ENCODE measurements at regions not wholly inside any gene's neighbourhood (a gene's known extent, or its start where the extent isn't known, plus 50 kb on each side); places are given as distances from the start of the nearest gene placed in this dataset.

DNA sequence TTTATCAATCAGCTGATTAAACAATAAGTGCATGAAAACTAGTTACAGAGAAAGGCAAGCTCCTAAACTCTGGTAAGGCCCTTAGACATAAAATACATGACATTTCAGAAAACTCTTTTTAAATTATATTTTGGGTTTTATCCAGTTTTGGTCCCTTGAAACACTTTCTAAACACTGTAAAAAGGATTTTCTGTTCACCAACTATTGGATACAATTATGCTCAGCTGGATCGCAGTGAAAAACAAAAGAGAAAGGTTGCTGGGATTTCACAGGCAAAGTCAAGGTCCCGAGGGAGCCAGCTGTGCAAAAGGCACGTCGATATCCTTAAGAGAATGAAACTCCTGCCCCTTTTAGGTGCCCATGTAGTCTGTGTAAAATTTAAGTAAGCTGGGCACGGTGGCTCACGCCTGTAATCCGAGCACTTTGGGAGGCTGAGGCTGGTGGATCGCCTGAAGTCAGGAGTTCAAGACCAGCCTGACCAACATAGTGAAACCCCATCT, 1018.4 kb upstream of the INTU start:
- Histone ChIP-seq H3K36me3 (ENCODE audit: control insufficient read depth in 1 of 2, insufficient read depth in 2 of 2, low read length in 1 of 2) (no peaks in the 10 kb centered on the region), H3K27ac (ENCODE audit: low read depth in 1 of 2, low read length in 2 of 2) (no peak overlapping the region), H3K4me1 (ENCODE audit: control insufficient read depth in 1 of 2, insufficient read depth in 2 of 2, low read length in 2 of 2) (no peaks in the 10 kb centered on the region), H3K4me3 (ENCODE audit: low read length in 2 of 2) (no peak overlapping the region), H3K27me3 (ENCODE audit: control insufficient read depth in 1 of 2, insufficient read depth in 2 of 2, low read length in 1 of 2) (no peaks in the 10 kb centered on the region), H3K9me3 (ENCODE audit: control insufficient read depth, low read length) (no peaks in the 10 kb centered on the region)
- intact Hi-C loops (cut with DNase I): no loop called here
- DNase-seq (no peak), ATAC-seq (ENCODE audit: low FRiP score) (no peak)
- 69 to 75% methylated on average over 8 of the region's 8 CpGs for WGBS, 2 donors

DNA sequence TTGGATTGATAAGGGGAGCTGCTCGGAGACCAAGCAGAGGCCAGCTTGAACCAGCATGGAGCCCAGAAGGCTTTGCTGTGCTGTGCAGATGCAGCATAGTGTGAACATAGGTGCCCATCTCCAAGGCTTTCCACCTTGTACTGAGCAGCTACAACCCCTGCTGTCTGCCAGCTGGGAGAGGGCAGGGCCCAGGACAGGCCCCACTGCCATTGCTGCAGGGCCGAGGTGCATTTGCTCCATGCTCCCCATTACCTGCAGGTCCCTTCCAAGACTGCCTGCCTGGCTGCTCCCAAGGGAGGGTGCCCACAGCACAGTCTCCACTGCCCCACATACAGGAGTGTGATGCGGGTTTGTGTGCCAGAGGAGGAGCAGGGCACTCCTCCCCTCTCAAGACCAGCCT, 1016.0 kb upstream of the INTU start:
- intact Hi-C loops (cut with DNase I): no loop called here
- no peaks in the 10 kb centered on the region for H3K36me3 ChIP-seq (ENCODE audit: control insufficient read depth in 1 of 2, insufficient read depth in 2 of 2, low read length in 1 of 2)
- H3K4me3 ChIP-seq (ENCODE audit: low read length in 2 of 2): no peak overlapping the region
- DNase-seq (no peak), ATAC-seq (ENCODE audit: low FRiP score) (peak; percentile 33)
- H3K4me1 ChIP-seq (ENCODE audit: control insufficient read depth in 1 of 2, insufficient read depth in 2 of 2, low read length in 2 of 2): no peaks in the 10 kb centered on the region
- no peaks in the 10 kb centered on the region for H3K27me3 ChIP-seq (ENCODE audit: control insufficient read depth in 1 of 2, insufficient read depth in 2 of 2, low read length in 1 of 2)
- H3K27ac ChIP-seq (ENCODE audit: low read depth in 1 of 2, low read length in 2 of 2): no peak overlapping the region
- no peaks in the 10 kb centered on the region for H3K9me3 ChIP-seq (ENCODE audit: control insufficient read depth, low read length)
- WGBS, 2 donors: 95 to 97% methylated on average over 3 of the region's 3 CpGs

GRCh38 chr4:126627255-126627654, 1005.5 kb upstream of the INTU start:
- Histone ChIP-seq H3K27ac (ENCODE audit: low read depth in 1 of 2, low read length in 2 of 2) (no peak overlapping the region), H3K36me3 (ENCODE audit: control insufficient read depth in 1 of 2, insufficient read depth in 2 of 2, low read length in 1 of 2) (no peaks in the 10 kb centered on the region), H3K27me3 (ENCODE audit: control insufficient read depth in 1 of 2, insufficient read depth in 2 of 2, low read length in 1 of 2) (no peaks in the 10 kb centered on the region), H3K9me3 (ENCODE audit: control insufficient read depth, low read length) (no peaks in the 10 kb centered on the region), H3K4me3 (ENCODE audit: low read length in 2 of 2) (no peak overlapping the region), H3K4me1 (ENCODE audit: control insufficient read depth in 1 of 2, insufficient read depth in 2 of 2, low read length in 2 of 2) (no peaks in the 10 kb centered on the region)
- ATAC-seq (ENCODE audit: low FRiP score) (no peak), DNase-seq (no peak)
- intact Hi-C loops (cut with DNase I): no loop called here

- H3K27ac ChIP-seq (ENCODE audit: low read depth in 1 of 2, low read length in 2 of 2): no peak overlapping the region
- H3K36me3 ChIP-seq (ENCODE audit: control insufficient read depth in 1 of 2, insufficient read depth in 2 of 2, low read length in 1 of 2): no peaks in the 10 kb centered on the region
- no peak for DNase-seq
- no peaks in the 10 kb centered on the region for H3K4me1 ChIP-seq (ENCODE audit: control insufficient read depth in 1 of 2, insufficient read depth in 2 of 2, low read length in 2 of 2)
- no peaks in the 10 kb centered on the region for H3K27me3 ChIP-seq (ENCODE audit: control insufficient read depth in 1 of 2, insufficient read depth in 2 of 2, low read length in 1 of 2)
- no peak overlapping the region for H3K4me3 ChIP-seq (ENCODE audit: low read length in 2 of 2)
- intact Hi-C loops (cut with DNase I): no loop called here
- no peaks in the 10 kb centered on the region for H3K9me3 ChIP-seq (ENCODE audit: control insufficient read depth, low read length)
- ATAC-seq (ENCODE audit: low FRiP score): no peak
- 79 to 83% methylated on average over 3 of the region's 3 CpGs for WGBS, 2 donors
Observed at GRCh38 chr4:126628933-126629332, 1003.8 kb upstream of the INTU start.

GRCh38 chr4:126630230-126630629, 1002.5 kb upstream of the INTU start:
- 52 to 53% methylated on average over 5 of the region's 5 CpGs for WGBS, 2 donors
- Histone ChIP-seq H3K27ac (ENCODE audit: low read depth in 1 of 2, low read length in 2 of 2) (no peak overlapping the region), H3K36me3 (ENCODE audit: control insufficient read depth in 1 of 2, insufficient read depth in 2 of 2, low read length in 1 of 2) (no peaks in the 10 kb centered on the region), H3K4me1 (ENCODE audit: control insufficient read depth in 1 of 2, insufficient read depth in 2 of 2, low read length in 2 of 2) (no peaks in the 10 kb centered on the region), H3K4me3 (ENCODE audit: low read length in 2 of 2) (no peak overlapping the region), H3K27me3 (ENCODE audit: control insufficient read depth in 1 of 2, insufficient read depth in 2 of 2, low read length in 1 of 2) (no peaks in the 10 kb centered on the region), H3K9me3 (ENCODE audit: control insufficient read depth, low read length) (no peaks in the 10 kb centered on the region)
- DNase-seq: no peak
- intact Hi-C loops (cut with DNase I): no loop called here
- no peak for ATAC-seq (ENCODE audit: low FRiP score)

- Histone ChIP-seq H3K4me1 (ENCODE audit: control insufficient read depth in 1 of 2, insufficient read depth in 2 of 2, low read length in 2 of 2) (no peaks in the 10 kb centered on the region), H3K9me3 (ENCODE audit: control insufficient read depth, low read length) (no peaks in the 10 kb centered on the region), H3K27me3 (ENCODE audit: control insufficient read depth in 1 of 2, insufficient read depth in 2 of 2, low read length in 1 of 2) (no peaks in the 10 kb centered on the region), H3K4me3 (ENCODE audit: low read length in 2 of 2) (no peak overlapping the region), H3K27ac (ENCODE audit: low read depth in 1 of 2, low read length in 2 of 2) (no peak overlapping the region), H3K36me3 (ENCODE audit: control insufficient read depth in 1 of 2, insufficient read depth in 2 of 2, low read length in 1 of 2) (no peaks in the 10 kb centered on the region)
- no peak for ATAC-seq (ENCODE audit: low FRiP score)
- intact Hi-C loops (cut with DNase I): no loop called here
- no peak for DNase-seq
- 64 to 69% methylated on average over 2 of the region's 2 CpGs for WGBS, 2 donors
Observed at GRCh38 chr4:126633306-126633705, 999.5 kb upstream of the INTU start.

DNA sequence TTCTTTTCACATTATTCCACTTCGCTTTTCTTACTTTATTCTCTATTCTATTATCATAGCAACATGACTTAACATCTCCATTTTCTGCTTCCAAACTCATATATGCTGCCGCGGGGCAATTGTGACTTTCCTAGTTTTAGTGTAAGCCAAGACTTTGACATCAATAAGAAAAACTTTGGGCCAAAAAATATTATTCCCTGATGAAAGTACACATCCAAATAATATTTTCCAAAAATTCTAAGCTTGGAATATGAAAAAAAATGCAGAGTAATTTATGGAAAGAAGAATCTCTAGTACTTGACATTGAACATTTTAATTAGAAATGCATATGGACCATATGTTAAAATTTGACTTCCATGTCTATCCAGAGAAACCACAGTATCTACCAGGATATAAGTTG, 995.1 kb upstream of the INTU start:
- Histone ChIP-seq H3K27ac (ENCODE audit: low read depth in 1 of 2, low read length in 2 of 2) (no peak overlapping the region), H3K4me3 (ENCODE audit: low read length in 2 of 2) (no peak overlapping the region), H3K36me3 (ENCODE audit: control insufficient read depth in 1 of 2, insufficient read depth in 2 of 2, low read length in 1 of 2) (no peaks in the 10 kb centered on the region), H3K27me3 (ENCODE audit: control insufficient read depth in 1 of 2, insufficient read depth in 2 of 2, low read length in 1 of 2) (no peaks in the 10 kb centered on the region), H3K4me1 (ENCODE audit: control insufficient read depth in 1 of 2, insufficient read depth in 2 of 2, low read length in 2 of 2) (no peaks in the 10 kb centered on the region), H3K9me3 (ENCODE audit: control insufficient read depth, low read length) (no peaks in the 10 kb centered on the region)
- ATAC-seq (ENCODE audit: low FRiP score) (no peak), DNase-seq (no peak)
- intact Hi-C loops (cut with DNase I): no loop called here
- WGBS, 2 donors: 92 to 97% methylated on average over 3 of the region's 3 CpGs

- ATAC-seq (ENCODE audit: low FRiP score): no peak
- 91 to 94% methylated on average over 3 of the region's 3 CpGs for WGBS, 2 donors
- Histone ChIP-seq H3K27me3 (ENCODE audit: control insufficient read depth in 1 of 2, insufficient read depth in 2 of 2, low read length in 1 of 2) (no peaks in the 10 kb centered on the region), H3K4me1 (ENCODE audit: control insufficient read depth in 1 of 2, insufficient read depth in 2 of 2, low read length in 2 of 2) (no peaks in the 10 kb centered on the region), H3K27ac (ENCODE audit: low read depth in 1 of 2, low read length in 2 of 2) (no peak overlapping the region), H3K4me3 (ENCODE audit: low read length in 2 of 2) (no peak overlapping the region), H3K36me3 (ENCODE audit: control insufficient read depth in 1 of 2, insufficient read depth in 2 of 2, low read length in 1 of 2) (no peaks in the 10 kb centered on the region), H3K9me3 (ENCODE audit: control insufficient read depth, low read length) (no peaks in the 10 kb centered on the region)
- intact Hi-C loops (cut with DNase I): no loop called here
- no peak for DNase-seq
Observed at GRCh38 chr4:126647320-126647719, 985.4 kb upstream of the INTU start.

DNA sequence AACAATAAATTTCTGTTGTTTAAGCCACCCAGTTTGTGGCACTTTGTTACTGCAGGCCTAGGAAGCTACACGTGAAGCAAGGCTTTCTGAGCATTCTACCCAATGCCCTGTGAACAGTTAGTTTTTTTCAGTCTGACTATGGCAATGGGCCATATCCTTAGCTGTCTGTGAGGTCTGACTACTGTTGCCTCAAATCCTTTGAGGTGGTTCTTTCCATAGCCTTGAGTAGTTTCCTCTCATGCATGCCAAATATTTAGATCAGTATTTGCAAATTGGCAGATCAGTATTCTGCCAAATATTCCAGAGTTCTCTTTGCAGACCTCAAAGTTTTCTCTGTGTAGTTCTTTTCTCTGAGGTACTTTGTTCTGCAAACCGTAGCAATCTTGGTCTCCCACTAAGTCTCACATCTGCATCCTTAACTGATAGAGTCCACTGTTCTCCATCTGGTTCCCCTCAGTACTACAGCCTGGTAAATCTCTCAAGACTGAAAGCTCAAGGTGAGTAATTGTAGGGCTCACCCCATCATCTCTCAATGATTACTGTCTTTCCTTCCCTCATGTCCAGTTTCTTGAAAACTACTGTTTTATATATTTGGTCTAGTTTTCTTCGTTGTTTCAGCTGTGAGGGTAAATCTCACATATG, 984.9 kb upstream of the INTU start:
- H3K4me1 ChIP-seq (ENCODE audit: control insufficient read depth in 1 of 2, insufficient read depth in 2 of 2, low read length in 2 of 2): no peaks in the 10 kb centered on the region
- no peak overlapping the region for H3K27ac ChIP-seq (ENCODE audit: low read depth in 1 of 2, low read length in 2 of 2)
- 54 to 62% methylated on average over 3 of the region's 3 CpGs for WGBS, 2 donors
- intact Hi-C loops (cut with DNase I): no loop called here
- no peak for ATAC-seq (ENCODE audit: low FRiP score)
- DNase-seq: no peak
- H3K4me3 ChIP-seq (ENCODE audit: low read length in 2 of 2): no peak overlapping the region
- no peaks in the 10 kb centered on the region for H3K27me3 ChIP-seq (ENCODE audit: control insufficient read depth in 1 of 2, insufficient read depth in 2 of 2, low read length in 1 of 2)
- H3K36me3 ChIP-seq (ENCODE audit: control insufficient read depth in 1 of 2, insufficient read depth in 2 of 2, low read length in 1 of 2): no peaks in the 10 kb centered on the region
- no peaks in the 10 kb centered on the region for H3K9me3 ChIP-seq (ENCODE audit: control insufficient read depth, low read length)
